HL-60 (cell line): ENCODE measurements at regions not wholly inside any gene's neighbourhood (a gene's known extent, or its start where the extent isn't known, plus 50 kb on each side); places are given as distances from the start of the nearest gene placed in this dataset.

Experiments used
- DNase-seq, 2 experiments: peaks; one replicate each; pipeline ENCODE4 v3.0.0-alpha.2; 2010 to 2020; ENCODE audit warnings: low read depth in 1 of 2, low spot score in 1 of 2
- H3K27ac ChIP-seq: fragments of 250-450 bp; sonication (Bioruptor Pico); replicated peaks from 2 replicates; pipeline ENCODE4 v1.5.1; 2020; ENCODE audit warnings: mild to moderate bottlenecking, moderate library complexity
- H3K27me3 ChIP-seq: fragments of 250-450 bp; sonication (Bioruptor Pico); 2 replicates; pipeline ENCODE4 v1.5.1; 2021; ENCODE audit warnings: mild to moderate bottlenecking, moderate library complexity; ENCODE audit not compliant: insufficient read depth, poor library complexity, severe bottlenecking
- H3K4me3 ChIP-seq: replicated peaks from 2 replicates; pipeline ENCODE4 v1.5.1; 2011; ENCODE audit warnings: mild to moderate bottlenecking, control low read depth, low read length; ENCODE audit not compliant: insufficient read depth
- CTCF ChIP-seq: IDR thresholded peaks from one replicate; pipeline ENCODE4 v1.5.1; 2011; ENCODE audit warnings: low read length, control low read depth, inconsistent platforms; ENCODE audit not compliant: insufficient read depth
- GABPA ChIP-seq: IDR thresholded peaks from 2 replicates; pipeline ENCODE4 v1.6.1; 2012; ENCODE audit warnings: low read depth
- POLR2AphosphoS5 ChIP-seq: IDR thresholded peaks from 2 replicates; pipeline ENCODE4 v1.6.1; 2012; ENCODE audit warnings: low read depth
- SPI1 ChIP-seq: IDR thresholded peaks from 2 replicates; pipeline ENCODE4 v1.6.1; 2012; ENCODE audit warnings: low read depth, mild to moderate bottlenecking, borderline replicate concordance
- TF ChIP-seq, protein P1 (sequence below): IDR thresholded peaks from 2 replicates; pipeline ENCODE4 v1.6.1; 2012; ENCODE audit warnings: low read depth; ENCODE audit not compliant: insufficient replicate concordance

- no peak for DNase-seq
- no peak overlapping the region for H3K27ac ChIP-seq
- TF ChIP-seq, protein P1, sequence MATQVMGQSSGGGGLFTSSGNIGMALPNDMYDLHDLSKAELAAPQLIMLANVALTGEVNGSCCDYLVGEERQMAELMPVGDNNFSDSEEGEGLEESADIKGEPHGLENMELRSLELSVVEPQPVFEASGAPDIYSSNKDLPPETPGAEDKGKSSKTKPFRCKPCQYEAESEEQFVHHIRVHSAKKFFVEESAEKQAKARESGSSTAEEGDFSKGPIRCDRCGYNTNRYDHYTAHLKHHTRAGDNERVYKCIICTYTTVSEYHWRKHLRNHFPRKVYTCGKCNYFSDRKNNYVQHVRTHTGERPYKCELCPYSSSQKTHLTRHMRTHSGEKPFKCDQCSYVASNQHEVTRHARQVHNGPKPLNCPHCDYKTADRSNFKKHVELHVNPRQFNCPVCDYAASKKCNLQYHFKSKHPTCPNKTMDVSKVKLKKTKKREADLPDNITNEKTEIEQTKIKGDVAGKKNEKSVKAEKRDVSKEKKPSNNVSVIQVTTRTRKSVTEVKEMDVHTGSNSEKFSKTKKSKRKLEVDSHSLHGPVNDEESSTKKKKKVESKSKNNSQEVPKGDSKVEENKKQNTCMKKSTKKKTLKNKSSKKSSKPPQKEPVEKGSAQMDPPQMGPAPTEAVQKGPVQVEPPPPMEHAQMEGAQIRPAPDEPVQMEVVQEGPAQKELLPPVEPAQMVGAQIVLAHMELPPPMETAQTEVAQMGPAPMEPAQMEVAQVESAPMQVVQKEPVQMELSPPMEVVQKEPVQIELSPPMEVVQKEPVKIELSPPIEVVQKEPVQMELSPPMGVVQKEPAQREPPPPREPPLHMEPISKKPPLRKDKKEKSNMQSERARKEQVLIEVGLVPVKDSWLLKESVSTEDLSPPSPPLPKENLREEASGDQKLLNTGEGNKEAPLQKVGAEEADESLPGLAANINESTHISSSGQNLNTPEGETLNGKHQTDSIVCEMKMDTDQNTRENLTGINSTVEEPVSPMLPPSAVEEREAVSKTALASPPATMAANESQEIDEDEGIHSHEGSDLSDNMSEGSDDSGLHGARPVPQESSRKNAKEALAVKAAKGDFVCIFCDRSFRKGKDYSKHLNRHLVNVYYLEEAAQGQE, result no peak
- no peak for TF ChIP-seq GABPA
- no peak for TF ChIP-seq POLR2AphosphoS5
- TF ChIP-seq SPI1, result no peak
- no peak for TF ChIP-seq CTCF
- H3K4me3 ChIP-seq, result no peak overlapping the region
- no peaks in the 10 kb centered on the region for H3K27me3 ChIP-seq
Measured at GRCh38 chr17:13076905-13077304, 59.1 kb upstream of the ELAC2 start.

DNA sequence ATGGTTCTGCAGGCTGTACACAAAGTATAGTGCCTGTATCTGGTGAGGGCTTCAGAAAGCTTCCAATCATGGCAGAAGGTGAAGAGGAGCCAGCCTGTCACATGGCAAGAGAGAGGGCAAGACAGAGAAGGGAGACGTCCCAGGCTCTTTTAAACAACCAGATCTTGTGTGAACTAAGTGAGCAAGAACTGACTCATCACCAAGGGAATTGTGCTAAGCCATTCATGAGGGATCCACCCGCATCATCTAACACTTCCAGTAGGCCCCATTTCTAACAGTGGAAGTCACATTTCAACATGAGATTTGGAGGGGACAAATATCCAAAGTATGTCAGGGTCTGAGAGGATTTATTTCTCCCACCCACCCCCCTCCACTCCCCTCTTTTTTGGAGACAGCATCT, 56.2 kb upstream of the ELAC2 start:
- no peak overlapping the region for H3K4me3 ChIP-seq
- no peak for DNase-seq
- no peaks in the 10 kb centered on the region for H3K27me3 ChIP-seq
- H3K27ac ChIP-seq, result no peak overlapping the region
- TF ChIP-seq, protein P1, result no peak
- TF ChIP-seq GABPA (no peak), SPI1 (no peak), POLR2AphosphoS5 (no peak), CTCF (no peak)

GRCh38 chr17:13073018-13073417, 55.2 kb upstream of the ELAC2 start:
- Histone ChIP-seq H3K4me3 (no peak overlapping the region), H3K27ac (no peak overlapping the region), H3K27me3 (no peaks in the 10 kb centered on the region)
- TF ChIP-seq POLR2AphosphoS5, result no peak
- TF ChIP-seq SPI1, result no peak
- no peak for TF ChIP-seq GABPA
- TF ChIP-seq, protein P1, result no peak
- TF ChIP-seq CTCF, result no peak
- DNase-seq, result no peak
